Sigmoid colon (tissue), 6 donors: ENCODE measurements at regions not wholly inside any gene's neighbourhood (a gene's known extent, or its start where the extent isn't known, plus 50 kb on each side); places are given as distances from the start of the nearest gene placed in this dataset.

Experiments used
- DNase-seq: peaks from one replicate; pipeline ENCODE4 v3.0.0-alpha.2; 2019
- H3K27ac ChIP-seq, 4 donors: fragments of 200-600 bp; sonication (generic); one replicate each; pipeline ENCODE4 v1.5.1; 2016 to 2019; ENCODE audit warnings: mild to moderate bottlenecking in 1 of 4
- H3K27me3 ChIP-seq, 3 donors: fragments of 200-600 bp; sonication (generic); one replicate each; pipeline ENCODE4 v1.5.1; 2019; ENCODE audit warnings: mild to moderate bottlenecking in 1 of 3
- H3K36me3 ChIP-seq, 4 donors: fragments of 200-600 bp; sonication (generic); one replicate each; pipeline ENCODE4 v1.5.1; 2016 to 2019
- H3K4me1 ChIP-seq, 4 donors: fragments of 200-600 bp; sonication (generic); one replicate each; pipeline ENCODE4 v1.5.1; 2017 to 2019
- H3K4me3 ChIP-seq, 4 donors: fragments of 200-600 bp; sonication (generic); one replicate each; pipeline ENCODE4 v1.5.1; 2017 to 2019; ENCODE audit warnings: mild to moderate bottlenecking in 2 of 4, moderate library complexity in 1 of 4
- H3K9me3 ChIP-seq, 4 donors: fragments of 200-600 bp in 3 of 4; sonication (generic) in 3 of 4; one replicate each; pipeline versions ENCODE4 v1.5.1 to v1.6.1; 2013 to 2019
- CTCF ChIP-seq, 4 experiments: fragments of 450-650 bp in 3 of 4; fragments of 200-600 bp in 1 of 4; IDR thresholded peaks; one replicate each; pipeline ENCODE4 v1.5.1; 2016 to 2019; ENCODE audit warnings: antibody characterized with exemption in 4 of 4, mild to moderate bottlenecking in 3 of 4, moderate library complexity in 2 of 4
- EP300 ChIP-seq, 4 donors: sonication (generic); formaldehyde crosslinking; IDR thresholded peaks; one replicate each; pipeline ENCODE4 v1.6.1; 2017; ENCODE audit warnings: antibody characterized with exemption in 4 of 4
- POLR2A ChIP-seq, 2 donors: fragments of 450-650 bp; IDR thresholded peaks; one replicate each; pipeline ENCODE4 v1.6.1; 2016; ENCODE audit warnings: antibody characterized with exemption in 2 of 2, mild to moderate bottlenecking in 2 of 2, moderate library complexity in 2 of 2
- POLR2AphosphoS5 ChIP-seq, 4 donors: sonication (generic); formaldehyde crosslinking; IDR thresholded peaks; one replicate each; pipeline ENCODE4 v1.6.1; 2017; ENCODE audit warnings: antibody characterized with exemption in 4 of 4
- WGBS, 2 donors: extraction: QIAGEN DNeasy Blood & Tissue Kit; methylation state at CpG; one replicate each; pipeline ENCODE4 v1.1.7; 2013; 5-methylcytosine and 5-hydroxymethylcytosine counted together
- intact Hi-C: fragments of 100-400 bp; cut with DNase I; formaldehyde crosslinking; loops from one replicate; pipeline ENCODE4 v1.15.1; 2023
- donor health status: healthy with polysubstance abuse.
- donor health status: healthy.

GRCh38 chr21:45347712-45348499 is 57.1 kb upstream of the COL18A1 start:
- DNase-seq = no peak
- Histone ChIP-seq H3K4me1 (peaks cover 0 to 30% (median 27%) of the 10 kb centered on the region in 4 donors), H3K36me3 (no peaks in the 10 kb centered on the region), H3K27me3 (no peaks in the 10 kb centered on the region), H3K4me3 (no peak overlapping the region), H3K9me3 (no peaks in the 10 kb centered on the region), H3K27ac (peak overlapping the region; percentile 65 to 73 (median 66))
- TF ChIP-seq CTCF (IDR thresholded peaks at IDR 0.05) (no peak), POLR2AphosphoS5 (IDR thresholded peaks at IDR 0.05) (no peak), POLR2A (IDR thresholded peaks at IDR 0.05) (no peak), EP300 (IDR thresholded peaks at IDR 0.05) (no peak)
- intact Hi-C loops = no loop called here
- WGBS, 2 donors = 78 to 79% methylated on average over 25 of the region's 25 CpGs

- intact Hi-C loops = loop anchor here (1.0 kb wide), 1 partner anchor 51 kb away; no protein-coding TSS in a partner anchor
- no peaks in the 10 kb centered on the region for H3K9me3 ChIP-seq
- DNase-seq = no peak
- H3K36me3 ChIP-seq = no peaks in the 10 kb centered on the region
- no peaks in the 10 kb centered on the region for H3K27me3 ChIP-seq
- no peak overlapping the region for H3K4me3 ChIP-seq
- TF ChIP-seq POLR2A (IDR thresholded peaks at IDR 0.05) (no peak), EP300 (IDR thresholded peaks at IDR 0.05) (no peak), CTCF (IDR thresholded peaks at IDR 0.05) (no peak), POLR2AphosphoS5 (IDR thresholded peaks at IDR 0.05) (no peak)
- H3K27ac ChIP-seq = peak overlapping the region; percentile 65 to 73 (median 66)
- 87 to 88% methylated on average over 18 of the region's 18 CpGs for WGBS, 2 donors
- peaks cover 0 to 30% (median 27%) of the 10 kb centered on the region in 4 donors for H3K4me1 ChIP-seq
Observed at GRCh38 chr21:45348591-45349327, 56.2 kb upstream of the COL18A1 start.

- Histone ChIP-seq H3K4me1 (peaks cover 0 to 30% (median 27%) of the 10 kb centered on the region in 4 donors), H3K27ac (peak overlapping the region in 3 of 4 donors; percentile 66 to 73 (median 66)), H3K4me3 (no peak overlapping the region), H3K9me3 (no peaks in the 10 kb centered on the region), H3K27me3 (no peaks in the 10 kb centered on the region), H3K36me3 (no peaks in the 10 kb centered on the region)
- no peak for DNase-seq
- TF ChIP-seq POLR2A (IDR thresholded peaks at IDR 0.05) (no peak), CTCF (IDR thresholded peaks at IDR 0.05) (no peak), POLR2AphosphoS5 (IDR thresholded peaks at IDR 0.05) (no peak), EP300 (IDR thresholded peaks at IDR 0.05) (no peak)
- 93% methylated on average over 8 of the region's 8 CpGs for WGBS, 2 donors
- intact Hi-C loops = loop anchor here (5.0 kb wide), 1 partner anchor 87 kb away; no protein-coding TSS in a partner anchor
Observed at GRCh38 chr21:45350206-45350854, 54.6 kb upstream of the COL18A1 start.

- Histone ChIP-seq H3K9me3 (no peaks in the 10 kb centered on the region), H3K27ac (peak overlapping the region in 1 of 4 donors; percentile 7), H3K4me3 (no peak overlapping the region), H3K36me3 (no peaks in the 10 kb centered on the region), H3K4me1 (peaks cover 0 to 30% (median 27%) of the 10 kb centered on the region in 4 donors), H3K27me3 (no peaks in the 10 kb centered on the region)
- intact Hi-C loops = loop anchor here (5.0 kb wide), 1 partner anchor 86 kb away; no protein-coding TSS in a partner anchor
- TF ChIP-seq EP300 (IDR thresholded peaks at IDR 0.05) (no peak), POLR2A (IDR thresholded peaks at IDR 0.05) (no peak), POLR2AphosphoS5 (IDR thresholded peaks at IDR 0.05) (no peak), CTCF (IDR thresholded peaks at IDR 0.05) (no peak)
- no peak for DNase-seq
- WGBS, 2 donors = 92 to 93% methylated on average over 22 of the region's 22 CpGs
Observed at GRCh38 chr21:45351061-45351460, 53.9 kb upstream of the COL18A1 start.
